ENCODE measurements at regions not wholly inside any gene's neighbourhood (a gene's known extent, or its start where the extent isn't known, plus 50 kb on each side); places are given as distances from the start of the nearest gene placed in this dataset.

DNA sequence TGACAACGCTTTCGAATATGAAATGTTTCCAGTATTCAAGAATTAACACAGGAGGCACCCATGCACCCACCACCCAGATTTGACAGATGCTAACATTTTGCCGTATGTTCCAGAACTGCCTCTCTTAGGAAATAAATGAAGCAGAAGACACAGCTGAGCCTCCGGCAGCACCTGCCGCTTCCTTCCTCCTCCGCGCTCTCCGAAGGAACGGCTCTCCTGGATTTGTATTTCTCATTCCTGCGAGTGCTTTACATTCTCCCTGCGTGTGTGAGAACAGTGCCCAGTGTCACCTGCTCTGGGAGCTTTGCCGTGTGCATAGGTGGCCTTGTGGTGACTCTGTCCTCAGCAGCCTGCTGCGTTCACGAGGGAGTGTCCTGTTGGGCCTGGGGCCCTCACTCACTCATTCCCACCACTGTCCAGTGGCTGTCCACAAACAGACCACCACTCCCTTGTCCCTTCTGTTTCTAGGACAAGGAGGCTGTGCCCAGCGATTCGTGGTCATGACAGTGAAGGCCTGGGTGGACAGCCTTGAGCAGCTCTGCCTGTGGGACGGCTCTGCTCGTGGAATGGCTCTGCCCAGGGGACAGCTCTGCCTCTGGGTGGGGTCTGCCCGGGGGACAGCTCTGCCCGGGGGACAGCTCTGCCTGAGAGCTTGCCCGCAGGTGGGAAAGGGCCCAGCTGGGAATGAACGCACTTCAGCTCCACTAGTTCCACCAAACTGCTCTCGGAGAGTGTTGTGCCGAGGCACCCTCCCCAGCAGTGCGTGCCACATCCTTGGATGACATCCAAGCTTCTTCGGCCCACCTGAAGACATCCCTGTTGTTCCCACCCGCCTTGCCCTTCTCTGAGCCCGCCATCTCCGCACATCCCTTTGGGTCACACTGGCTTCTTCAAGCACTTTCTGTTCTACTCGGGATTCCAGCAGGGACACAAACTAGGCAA is 170.5 kb upstream of the PPP1R26 start:
- DNase-seq (ENCODE audit: insufficient read length, low spot score) (no peak), FAIRE-seq (no peak)
- TF ChIP-seq SPI1 (IDR thresholded peaks at IDR 0.05; ENCODE audit: low read depth, low read length) (no peak), POLR2AphosphoS5 (IDR thresholded peaks at IDR 0.05; ENCODE audit: low read depth, low read length) (no peak), POLR2A (IDR thresholded peaks at IDR 0.05; ENCODE audit: low read depth, low read length) (no peak), POU2F2 (IDR thresholded peaks at IDR 0.05; ENCODE audit: low read depth, low read length) (no peak), PAX5 (IDR thresholded peaks at IDR 0.05; ENCODE audit: insufficient read depth, low read length, severe bottlenecking) (no peak), TAF1 (IDR thresholded peaks at IDR 0.05; ENCODE audit: low read depth, low read length) (no peak)

DNA sequence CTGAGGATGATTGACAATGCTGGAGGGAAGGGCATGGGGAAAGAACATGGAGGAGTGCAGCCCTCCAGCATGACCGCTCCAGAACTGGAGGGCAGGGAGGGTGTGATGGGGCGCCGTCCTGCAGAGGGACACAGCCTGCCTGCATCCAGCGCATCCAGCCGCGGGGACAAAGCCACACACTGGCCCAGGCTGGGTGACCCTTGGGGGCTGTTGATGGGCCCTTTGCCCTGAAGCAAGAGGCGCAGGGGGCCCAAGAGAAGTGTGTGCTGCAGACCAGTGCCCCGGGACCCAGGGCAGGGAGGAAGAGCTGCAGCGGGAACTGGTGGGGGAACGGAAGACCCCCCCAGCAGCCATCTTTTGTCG is 169.8 kb upstream of the PPP1R26 start:
- DNase-seq (ENCODE audit: insufficient read length, low spot score) (no peak), FAIRE-seq (no peak)
- TF ChIP-seq PAX5 (IDR thresholded peaks at IDR 0.05; ENCODE audit: insufficient read depth, low read length, severe bottlenecking) (no peak), POLR2A (IDR thresholded peaks at IDR 0.05; ENCODE audit: low read depth, low read length) (no peak), TAF1 (IDR thresholded peaks at IDR 0.05; ENCODE audit: low read depth, low read length) (no peak), POLR2AphosphoS5 (IDR thresholded peaks at IDR 0.05; ENCODE audit: low read depth, low read length) (no peak), POU2F2 (IDR thresholded peaks at IDR 0.05; ENCODE audit: low read depth, low read length) (no peak), SPI1 (IDR thresholded peaks at IDR 0.05; ENCODE audit: low read depth, low read length) (no peak)

DNA sequence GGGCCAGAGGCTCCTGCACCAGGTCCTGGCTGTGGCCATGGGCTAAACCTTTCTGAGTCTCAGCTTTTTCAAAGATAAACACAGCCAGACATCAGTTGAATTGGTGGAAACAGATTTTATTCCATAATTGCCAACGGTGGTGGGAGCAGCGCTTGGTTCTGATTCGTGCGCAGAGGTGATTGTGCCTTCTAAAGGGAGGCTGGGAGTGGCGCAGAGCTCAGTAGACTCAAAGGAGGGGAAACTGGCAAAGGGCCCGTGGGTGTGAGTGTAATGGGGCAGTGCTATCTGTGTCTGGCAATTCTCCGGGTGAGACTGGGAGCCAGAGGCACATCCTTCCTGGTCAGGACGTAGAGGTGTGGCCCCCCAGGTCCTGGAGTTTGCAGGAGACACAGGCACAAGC is 169.4 kb upstream of the PPP1R26 start:
- DNase-seq (ENCODE audit: insufficient read length, low spot score) (no peak), FAIRE-seq (no peak)
- TF ChIP-seq POU2F2 (IDR thresholded peaks at IDR 0.05; ENCODE audit: low read depth, low read length) (no peak), POLR2AphosphoS5 (IDR thresholded peaks at IDR 0.05; ENCODE audit: low read depth, low read length) (no peak), POLR2A (IDR thresholded peaks at IDR 0.05; ENCODE audit: low read depth, low read length) (no peak), PAX5 (IDR thresholded peaks at IDR 0.05; ENCODE audit: insufficient read depth, low read length, severe bottlenecking) (no peak), SPI1 (IDR thresholded peaks at IDR 0.05; ENCODE audit: low read depth, low read length) (no peak), TAF1 (IDR thresholded peaks at IDR 0.05; ENCODE audit: low read depth, low read length) (no peak)

DNA sequence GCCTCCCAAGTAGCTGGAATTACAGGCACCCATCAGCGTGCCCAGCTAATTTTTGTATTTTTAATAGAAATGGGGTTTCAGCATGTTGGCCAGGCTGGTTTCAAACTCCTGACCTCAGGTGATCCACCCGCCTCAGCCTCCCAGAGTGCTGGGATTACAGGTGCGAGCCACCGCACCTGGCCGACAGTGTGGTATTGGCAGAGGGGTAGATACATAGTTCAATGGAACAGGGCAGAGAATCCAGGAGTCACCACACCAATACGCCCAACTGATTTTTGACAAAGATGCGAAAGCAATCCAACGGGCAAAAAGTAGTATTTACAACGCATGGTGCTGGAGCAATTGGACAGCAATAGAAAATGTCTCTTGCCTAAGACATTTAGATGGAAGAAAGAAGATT is 164.0 kb upstream of the PPP1R26 start:
- TF ChIP-seq PAX5 (IDR thresholded peaks at IDR 0.05; ENCODE audit: insufficient read depth, low read length, severe bottlenecking) (no peak), POU2F2 (IDR thresholded peaks at IDR 0.05; ENCODE audit: low read depth, low read length) (no peak), TAF1 (IDR thresholded peaks at IDR 0.05; ENCODE audit: low read depth, low read length) (no peak), SPI1 (IDR thresholded peaks at IDR 0.05; ENCODE audit: low read depth, low read length) (no peak), POLR2A (IDR thresholded peaks at IDR 0.05; ENCODE audit: low read depth, low read length) (no peak), POLR2AphosphoS5 (IDR thresholded peaks at IDR 0.05; ENCODE audit: low read depth, low read length) (no peak)
- DNase-seq (ENCODE audit: insufficient read length, low spot score) (no peak), FAIRE-seq (no peak)

DNA sequence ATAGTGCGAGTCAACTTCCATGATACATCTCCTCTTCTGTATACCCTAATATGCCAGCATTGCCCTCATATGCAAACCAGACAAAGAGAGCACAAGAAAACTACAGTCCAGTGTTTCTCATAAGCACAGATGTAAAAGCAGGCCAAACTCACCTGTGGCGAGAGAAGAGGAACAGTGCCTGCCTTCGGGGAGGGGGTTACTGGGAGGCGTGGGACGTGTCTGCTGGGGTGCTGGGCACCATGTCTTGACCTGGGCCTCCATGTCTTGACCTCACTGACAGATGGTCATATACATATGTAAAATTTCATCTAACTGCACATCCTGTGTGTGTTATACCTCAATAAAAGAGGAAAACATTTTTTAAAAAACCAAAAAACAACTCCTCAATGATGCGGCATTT is 159.3 kb upstream of the PPP1R26 start:
- FAIRE-seq, result no peak
- no peak for DNase-seq (ENCODE audit: insufficient read length, low spot score)

DNA sequence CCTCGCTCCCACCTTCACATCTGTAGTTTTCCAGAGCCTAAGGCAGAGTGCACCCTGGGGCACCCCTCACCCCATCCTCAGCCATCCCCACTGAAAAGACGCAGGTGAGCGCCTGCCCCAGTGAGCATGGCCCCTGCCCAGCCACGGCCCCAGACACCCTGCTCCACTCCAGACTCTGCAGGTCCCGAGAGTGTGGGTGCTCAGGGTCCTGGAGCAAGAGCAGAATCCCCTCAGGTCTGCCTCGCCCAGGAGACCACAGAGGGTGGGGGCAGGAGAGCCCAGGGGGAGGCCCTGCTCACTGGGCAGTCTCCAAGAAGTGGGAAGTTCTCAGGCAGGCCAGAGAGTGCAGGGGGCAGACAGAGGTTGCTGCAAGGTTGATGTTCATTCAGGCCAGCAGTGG is 158.6 kb upstream of the PPP1R26 start:
- no peak for DNase-seq (ENCODE audit: insufficient read length, low spot score)
- TF ChIP-seq SPI1 (IDR thresholded peaks at IDR 0.05; ENCODE audit: low read depth, low read length) (no peak), POLR2AphosphoS5 (IDR thresholded peaks at IDR 0.05; ENCODE audit: low read depth, low read length) (no peak), POU2F2 (IDR thresholded peaks at IDR 0.05; ENCODE audit: low read depth, low read length) (no peak), PAX5 (IDR thresholded peaks at IDR 0.05; ENCODE audit: insufficient read depth, low read length, severe bottlenecking) (no peak), TAF1 (IDR thresholded peaks at IDR 0.05; ENCODE audit: low read depth, low read length) (no peak), POLR2A (IDR thresholded peaks at IDR 0.05; ENCODE audit: low read depth, low read length) (no peak)
- FAIRE-seq, result no peak

More for the DNA sequence above, 159.3 kb upstream of the PPP1R26 start:
- TF ChIP-seq POLR2A (IDR thresholded peaks at IDR 0.05; ENCODE audit: low read depth, low read length), result no peak

DNA sequence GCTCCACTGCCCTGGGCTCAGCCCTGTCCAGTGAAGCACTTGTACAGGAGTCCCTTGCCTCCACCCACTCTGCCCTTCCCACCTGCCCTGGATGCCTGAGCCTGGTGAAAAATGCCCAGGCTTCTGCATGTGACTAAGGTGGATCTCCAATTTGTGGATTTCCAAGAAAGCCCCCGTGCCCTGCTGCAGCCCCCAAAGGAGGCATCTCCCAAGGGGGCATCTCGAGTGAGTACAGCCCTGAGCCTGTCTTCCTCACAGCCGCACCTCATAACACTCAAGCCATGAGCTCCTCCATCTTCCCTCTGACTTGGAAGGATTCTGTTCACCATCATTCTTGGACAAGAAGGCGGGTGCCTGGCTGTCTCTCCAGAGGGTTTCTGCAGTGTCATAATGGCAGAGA is 158.0 kb upstream of the PPP1R26 start:
- FAIRE-seq (no peak), DNase-seq (ENCODE audit: insufficient read length, low spot score) (no peak)
- TF ChIP-seq PAX5 (IDR thresholded peaks at IDR 0.05; ENCODE audit: insufficient read depth, low read length, severe bottlenecking), result no peak
- no peak for TF ChIP-seq POU2F2 (IDR thresholded peaks at IDR 0.05; ENCODE audit: low read depth, low read length)
- TF ChIP-seq TAF1 (IDR thresholded peaks at IDR 0.05; ENCODE audit: low read depth, low read length), result no peak
- no peak for TF ChIP-seq POLR2AphosphoS5 (IDR thresholded peaks at IDR 0.05; ENCODE audit: low read depth, low read length)
- TF ChIP-seq POLR2A (IDR thresholded peaks at IDR 0.05; ENCODE audit: low read depth, low read length), result no peak
- TF ChIP-seq SPI1 (IDR thresholded peaks at IDR 0.05; ENCODE audit: low read depth, low read length), result no peak

DNA sequence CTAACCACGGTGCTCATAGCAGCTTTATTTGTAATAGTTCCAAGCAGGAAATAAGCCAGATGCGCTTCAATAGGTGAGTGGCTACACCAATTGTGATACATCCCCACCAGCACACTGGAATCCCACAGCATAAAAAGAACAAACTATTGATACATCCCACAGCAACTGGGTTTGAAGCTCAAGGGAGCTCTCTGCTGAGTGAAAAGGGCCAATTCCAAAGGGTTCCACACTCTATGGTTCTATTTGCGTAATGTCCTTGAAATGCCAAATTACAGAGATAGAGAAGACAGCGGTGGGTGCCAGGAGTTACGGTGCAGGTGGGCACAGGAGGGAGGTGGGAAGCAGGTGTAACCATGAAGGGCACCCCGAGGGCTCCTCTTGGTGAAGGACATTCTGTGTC is 155.3 kb upstream of the PPP1R26 start:
- DNase-seq (ENCODE audit: insufficient read length, low spot score) (no peak), FAIRE-seq (no peak)
- no peak for TF ChIP-seq TAF1 (IDR thresholded peaks at IDR 0.05; ENCODE audit: low read depth, low read length)
- TF ChIP-seq PAX5 (IDR thresholded peaks at IDR 0.05; ENCODE audit: insufficient read depth, low read length, severe bottlenecking), result no peak
- no peak for TF ChIP-seq POU2F2 (IDR thresholded peaks at IDR 0.05; ENCODE audit: low read depth, low read length)
- no peak for TF ChIP-seq POLR2AphosphoS5 (IDR thresholded peaks at IDR 0.05; ENCODE audit: low read depth, low read length)
- TF ChIP-seq POLR2A (IDR thresholded peaks at IDR 0.05; ENCODE audit: low read depth, low read length), result no peak
- no peak for TF ChIP-seq SPI1 (IDR thresholded peaks at IDR 0.05; ENCODE audit: low read depth, low read length)

DNA sequence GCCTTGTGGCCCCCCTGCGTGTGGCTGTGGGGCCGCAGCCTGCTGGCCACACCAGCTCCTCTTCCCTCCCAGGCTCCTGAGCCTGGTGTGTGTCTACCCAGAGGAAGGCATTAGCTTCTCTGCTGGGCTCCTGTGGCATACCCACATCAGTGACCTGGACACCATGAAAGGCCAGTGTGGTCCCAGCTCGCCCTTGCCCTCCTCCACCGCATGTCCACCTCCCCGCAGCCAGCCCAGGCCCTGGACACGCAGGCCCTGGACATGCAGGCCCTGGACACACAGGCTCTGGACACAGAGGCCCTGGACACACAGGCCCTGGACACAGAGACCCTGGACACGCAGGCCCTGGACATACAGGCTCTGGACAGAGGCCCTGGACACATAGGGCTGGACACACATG is 153.4 kb upstream of the PPP1R26 start:
- no peak for DNase-seq (ENCODE audit: insufficient read length, low spot score)
- TF ChIP-seq TAF1 (IDR thresholded peaks at IDR 0.05; ENCODE audit: low read depth, low read length) (no peak), POLR2A (IDR thresholded peaks at IDR 0.05; ENCODE audit: low read depth, low read length) (no peak), SPI1 (IDR thresholded peaks at IDR 0.05; ENCODE audit: low read depth, low read length) (no peak), PAX5 (IDR thresholded peaks at IDR 0.05; ENCODE audit: insufficient read depth, low read length, severe bottlenecking) (no peak), POU2F2 (IDR thresholded peaks at IDR 0.05; ENCODE audit: low read depth, low read length) (no peak), POLR2AphosphoS5 (IDR thresholded peaks at IDR 0.05; ENCODE audit: low read depth, low read length) (no peak)
- FAIRE-seq, result no peak
